Ovary (tissue), 3 donors: ENCODE measurements at regions not wholly inside any gene's neighbourhood (a gene's known extent, or its start where the extent isn't known, plus 50 kb on each side); places are given as distances from the start of the nearest gene placed in this dataset.

Source experiments
- EP300 ChIP-seq: sonication (generic); formaldehyde crosslinking; IDR thresholded peaks from one replicate; pipeline ENCODE4 v1.6.1; 2017; ENCODE audit warnings: antibody characterized with exemption
- POLR2A ChIP-seq: fragments of 450-650 bp; IDR thresholded peaks from one replicate; pipeline ENCODE4 v1.6.1; 2017; ENCODE audit warnings: antibody characterized with exemption, mild to moderate bottlenecking, moderate library complexity
- TF ChIP-seq, protein P1 (sequence below), 3 donors: fragments of 450-650 bp in 2 of 3; fragments of 200-600 bp in 1 of 3; IDR thresholded peaks; one replicate each; pipeline versions ENCODE4 v1.5.1 to v1.8.0; 2016 to 2022; ENCODE audit warnings: antibody characterized with exemption in 3 of 3, mild to moderate bottlenecking in 1 of 3
- donor health status: DM: no; HTN: no; CAD: no.

DNA sequence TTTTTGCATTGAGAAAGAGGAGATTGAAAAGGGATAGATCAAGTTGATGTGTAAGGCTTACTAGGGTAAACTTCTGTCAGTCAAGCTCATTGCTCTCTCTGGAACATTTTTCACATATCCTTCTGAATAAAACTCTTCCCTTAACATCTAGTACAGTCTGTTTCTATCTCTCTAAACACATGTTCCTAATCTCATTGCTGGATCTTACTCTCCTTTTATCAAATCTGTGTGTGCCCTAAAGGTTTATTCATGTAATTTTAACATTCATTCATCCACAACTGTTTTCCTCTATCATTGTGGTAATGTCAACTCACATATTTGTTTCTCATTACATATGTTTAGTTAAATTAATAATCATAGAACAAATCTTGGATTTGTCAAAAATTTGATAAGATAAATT lies 277.9 kb upstream of the GULP1 start:
- TF ChIP-seq, protein P1, sequence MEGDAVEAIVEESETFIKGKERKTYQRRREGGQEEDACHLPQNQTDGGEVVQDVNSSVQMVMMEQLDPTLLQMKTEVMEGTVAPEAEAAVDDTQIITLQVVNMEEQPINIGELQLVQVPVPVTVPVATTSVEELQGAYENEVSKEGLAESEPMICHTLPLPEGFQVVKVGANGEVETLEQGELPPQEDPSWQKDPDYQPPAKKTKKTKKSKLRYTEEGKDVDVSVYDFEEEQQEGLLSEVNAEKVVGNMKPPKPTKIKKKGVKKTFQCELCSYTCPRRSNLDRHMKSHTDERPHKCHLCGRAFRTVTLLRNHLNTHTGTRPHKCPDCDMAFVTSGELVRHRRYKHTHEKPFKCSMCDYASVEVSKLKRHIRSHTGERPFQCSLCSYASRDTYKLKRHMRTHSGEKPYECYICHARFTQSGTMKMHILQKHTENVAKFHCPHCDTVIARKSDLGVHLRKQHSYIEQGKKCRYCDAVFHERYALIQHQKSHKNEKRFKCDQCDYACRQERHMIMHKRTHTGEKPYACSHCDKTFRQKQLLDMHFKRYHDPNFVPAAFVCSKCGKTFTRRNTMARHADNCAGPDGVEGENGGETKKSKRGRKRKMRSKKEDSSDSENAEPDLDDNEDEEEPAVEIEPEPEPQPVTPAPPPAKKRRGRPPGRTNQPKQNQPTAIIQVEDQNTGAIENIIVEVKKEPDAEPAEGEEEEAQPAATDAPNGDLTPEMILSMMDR (IDR thresholded peaks at IDR 0.05), result no peak
- TF ChIP-seq POLR2A (no peak), EP300 (no peak)
